ENCODE measurements at regions not wholly inside any gene's neighbourhood (a gene's known extent, or its start where the extent isn't known, plus 50 kb on each side); places are given as distances from the start of the nearest gene placed in this dataset.
"Not testable (repeated sequence)": the region's sequence is repeated elsewhere in the genome, so short reads cannot be mapped to it uniquely, and the experiment has no call there.

GRCh38 chr4:14399848-14400247, 602.4 kb upstream of the CPEB2 start:
- no peak for DNase-seq

GRCh38 chr4:14400307-14400706, 602.0 kb upstream of the CPEB2 start:
- no peak for DNase-seq

- DNase-seq: no peak
Measured at GRCh38 chr4:14403132-14403531, 599.1 kb upstream of the CPEB2 start.

- DNase-seq: no peak
Measured at GRCh38 chr4:14404730-14405129, 597.6 kb upstream of the CPEB2 start.

GRCh38 chr4:14410516-14410915, 591.8 kb upstream of the CPEB2 start:
- DNase-seq: no peak

- DNase-seq: no peak
Measured at GRCh38 chr4:14415146-14415545, 587.1 kb upstream of the CPEB2 start.

GRCh38 chr4:14419516-14419915, 582.8 kb upstream of the CPEB2 start:
- no peak for DNase-seq

GRCh38 chr4:14426297-14426696, 576.0 kb upstream of the CPEB2 start:
- DNase-seq: not testable (repeated sequence)

GRCh38 chr4:14428125-14428524, 574.2 kb upstream of the CPEB2 start:
- no peak for DNase-seq

- DNase-seq: no peak
Measured at GRCh38 chr4:14431155-14432134, 570.8 kb upstream of the CPEB2 start.

- no peak for DNase-seq
Measured at GRCh38 chr4:14434483-14434882, 567.8 kb upstream of the CPEB2 start.

GRCh38 chr4:14434916-14435315, 567.4 kb upstream of the CPEB2 start:
- no peak for DNase-seq

GRCh38 chr4:14441561-14441960, 560.7 kb upstream of the CPEB2 start:
- no peak for DNase-seq

GRCh38 chr4:14445882-14446281, 556.4 kb upstream of the CPEB2 start:
- no peak for DNase-seq

- no peak for DNase-seq
Measured at GRCh38 chr4:14446311-14446710, 556.0 kb upstream of the CPEB2 start.

- no peak for DNase-seq
Measured at GRCh38 chr4:14446904-14447303, 555.4 kb upstream of the CPEB2 start.

GRCh38 chr4:14449308-14449707, 553.0 kb upstream of the CPEB2 start:
- DNase-seq: no peak

GRCh38 chr4:14452001-14452400, 550.3 kb upstream of the CPEB2 start:
- DNase-seq: no peak

- no peak for DNase-seq
Measured at GRCh38 chr4:14452764-14453163, 549.5 kb upstream of the CPEB2 start.

GRCh38 chr4:14458463-14458862, 543.8 kb upstream of the CPEB2 start:
- DNase-seq: no peak

GRCh38 chr4:14465057-14465456, 537.2 kb upstream of the CPEB2 start:
- no peak for DNase-seq

GRCh38 chr4:14465507-14465906, 536.8 kb upstream of the CPEB2 start:
- DNase-seq: no peak

GRCh38 chr4:14478504-14478903, 523.8 kb upstream of the CPEB2 start:
- no peak for DNase-seq

GRCh38 chr4:14496408-14496807, 505.9 kb upstream of the CPEB2 start:
- DNase-seq: no peak

GRCh38 chr4:14496969-14497368, 505.3 kb upstream of the CPEB2 start:
- DNase-seq: no peak
